Inferior parietal cortex (tissue), 1 donor: ENCODE measurements at regions not wholly inside any gene's neighbourhood (a gene's known extent, or its start where the extent isn't known, plus 50 kb on each side); places are given as distances from the start of the nearest gene placed in this dataset.

Experiments used
- DNase-seq: peaks from one replicate; pipeline ENCODE4 v3.0.0-alpha.2; 2016; ENCODE audit errors: extremely low spot score

- DNase-seq, result no peak
Observed at GRCh38 chr5:29853711-29854220, 1339.7 kb upstream of the CDH6 start.

GRCh38 chr5:29852329-29852728, 1341.2 kb upstream of the CDH6 start:
- no peak for DNase-seq

GRCh38 chr5:29845206-29845605, 1348.3 kb upstream of the CDH6 start:
- no peak for DNase-seq

GRCh38 chr5:29833394-29833793, 1360.1 kb upstream of the CDH6 start:
- no peak for DNase-seq

- DNase-seq, result no peak
Observed at GRCh38 chr5:29822521-29822920, 1371.0 kb upstream of the CDH6 start.

GRCh38 chr5:29811914-29812679, 1381.4 kb upstream of the CDH6 start:
- no peak for DNase-seq

GRCh38 chr5:29805804-29806203, 1387.7 kb upstream of the CDH6 start:
- DNase-seq, result no peak

GRCh38 chr5:29800752-29801151, 1392.7 kb upstream of the CDH6 start:
- no peak for DNase-seq

GRCh38 chr5:29796013-29796412, 1397.5 kb upstream of the CDH6 start:
- DNase-seq, result peak; percentile 4

GRCh38 chr5:29795096-29795652, 1398.3 kb upstream of the CDH6 start:
- DNase-seq, result no peak

GRCh38 chr5:29794141-29794787, 1399.2 kb upstream of the CDH6 start:
- DNase-seq, result no peak

GRCh38 chr5:29790281-29790680, 1403.2 kb upstream of the CDH6 start:
- DNase-seq, result no peak

GRCh38 chr5:29780401-29780800, 1413.1 kb upstream of the CDH6 start:
- DNase-seq, result no peak

GRCh38 chr5:29779141-29779540, 1414.3 kb upstream of the CDH6 start:
- DNase-seq, result no peak

- DNase-seq, result no peak
Observed at GRCh38 chr5:29777373-29777772, 1416.1 kb upstream of the CDH6 start.

- DNase-seq, result no peak
Observed at GRCh38 chr5:29770936-29771335, 1422.5 kb upstream of the CDH6 start.

GRCh38 chr5:29769474-29769873, 1424.0 kb upstream of the CDH6 start:
- DNase-seq, result no peak

- DNase-seq, result no peak
Observed at GRCh38 chr5:29758986-29759421, 1434.5 kb upstream of the CDH6 start.

- no peak for DNase-seq
Observed at GRCh38 chr5:29750453-29750852, 1443.0 kb upstream of the CDH6 start.

- DNase-seq, result no peak
Observed at GRCh38 chr5:29744618-29745017, 1448.9 kb upstream of the CDH6 start.

- no peak for DNase-seq
Observed at GRCh38 chr5:29720954-29721353, 1472.5 kb upstream of the CDH6 start.

GRCh38 chr5:29719171-29719570, 1474.3 kb upstream of the CDH6 start:
- DNase-seq, result no peak

- no peak for DNase-seq
Observed at GRCh38 chr5:29715167-29715566, 1478.3 kb upstream of the CDH6 start.
